DMS114 treated with DMSO at 0.1 percent for 48 hours (cell line): ENCODE measurements at regions not wholly inside any gene's neighbourhood (a gene's known extent, or its start where the extent isn't known, plus 50 kb on each side); places are given as distances from the start of the nearest gene placed in this dataset.
A peak's percentile ranks its signal among the peaks of the same experiment; 100 is the strongest.
"Not testable (repeated sequence)": the region's sequence is repeated elsewhere in the genome, so short reads cannot be mapped to it uniquely, and the experiment has no call there.

Experiments
- DNase-seq: peaks from one replicate; lab custom pipeline; 2025; ENCODE audit not compliant: unreplicated experiment; lab: John Stamatoyannopoulos, UW

GRCh38 chr2:207438414-207439126 lies 91.2 kb upstream of the CREB1 start:
- DNase-seq = no peak

- DNase-seq = not testable (repeated sequence)
Measured at GRCh38 chr2:207439881-207440280, 89.9 kb upstream of the CREB1 start.

- DNase-seq = no peak
Measured at GRCh38 chr2:207444756-207445155, 85.0 kb upstream of the CREB1 start.

GRCh38 chr2:207446653-207447052 lies 83.1 kb upstream of the CREB1 start:
- DNase-seq = no peak

- no peak for DNase-seq
Measured at GRCh38 chr2:207448006-207448405, 81.8 kb upstream of the CREB1 start.

GRCh38 chr2:207449642-207450165 lies 80.1 kb upstream of the CREB1 start:
- DNase-seq = no peak

- DNase-seq = no peak
Measured at GRCh38 chr2:207450186-207450585, 79.6 kb upstream of the CREB1 start.

- no peak for DNase-seq
Measured at GRCh38 chr2:207458582-207458981, 71.2 kb upstream of the CREB1 start.

GRCh38 chr2:207459990-207460757 lies 69.6 kb upstream of the CREB1 start:
- no peak for DNase-seq

- no peak for DNase-seq
Measured at GRCh38 chr2:207463433-207463832, 66.3 kb upstream of the CREB1 start.

- no peak for DNase-seq
Measured at GRCh38 chr2:207464007-207464406, 65.8 kb upstream of the CREB1 start.

GRCh38 chr2:207465894-207466293 lies 63.9 kb upstream of the CREB1 start:
- no peak for DNase-seq

GRCh38 chr2:207467716-207468347 lies 61.9 kb upstream of the CREB1 start:
- no peak for DNase-seq

- no peak for DNase-seq
Measured at GRCh38 chr2:207468488-207468887, 61.3 kb upstream of the CREB1 start.

- no peak for DNase-seq
Measured at GRCh38 chr2:207469451-207469850, 60.3 kb upstream of the CREB1 start.

- no peak for DNase-seq
Measured at GRCh38 chr2:207469943-207470729, 59.6 kb upstream of the CREB1 start.

GRCh38 chr2:207471261-207471660 lies 58.5 kb upstream of the CREB1 start:
- no peak for DNase-seq

- DNase-seq = no peak
Measured at GRCh38 chr2:207472343-207473048, 57.3 kb upstream of the CREB1 start.

- peak; percentile 4 for DNase-seq
Measured at GRCh38 chr2:207473049-207473930, 56.5 kb upstream of the CREB1 start.

- no peak for DNase-seq
Measured at GRCh38 chr2:207473931-207474235, 55.9 kb upstream of the CREB1 start.
